Sigmoid colon (tissue), 6 donors: ENCODE measurements at regions not wholly inside any gene's neighbourhood (a gene's known extent, or its start where the extent isn't known, plus 50 kb on each side); places are given as distances from the start of the nearest gene placed in this dataset.

Experiments
- DNase-seq: peaks from one replicate; pipeline ENCODE4 v3.0.0-alpha.2; 2019
- H3K27ac ChIP-seq, 4 donors: fragments of 200-600 bp; sonication (generic); one replicate each; pipeline ENCODE4 v1.5.1; 2016 to 2019; ENCODE audit warnings: mild to moderate bottlenecking in 1 of 4
- H3K27me3 ChIP-seq, 3 donors: fragments of 200-600 bp; sonication (generic); one replicate each; pipeline ENCODE4 v1.5.1; 2019; ENCODE audit warnings: mild to moderate bottlenecking in 1 of 3
- H3K36me3 ChIP-seq, 4 donors: fragments of 200-600 bp; sonication (generic); one replicate each; pipeline ENCODE4 v1.5.1; 2016 to 2019
- H3K4me1 ChIP-seq, 4 donors: fragments of 200-600 bp; sonication (generic); one replicate each; pipeline ENCODE4 v1.5.1; 2017 to 2019
- H3K4me3 ChIP-seq, 4 donors: fragments of 200-600 bp; sonication (generic); one replicate each; pipeline ENCODE4 v1.5.1; 2017 to 2019; ENCODE audit warnings: mild to moderate bottlenecking in 2 of 4, moderate library complexity in 1 of 4
- H3K9me3 ChIP-seq, 4 donors: fragments of 200-600 bp in 3 of 4; sonication (generic) in 3 of 4; one replicate each; pipeline versions ENCODE4 v1.5.1 to v1.6.1; 2013 to 2019
- CTCF ChIP-seq, 4 experiments: fragments of 450-650 bp in 3 of 4; fragments of 200-600 bp in 1 of 4; IDR thresholded peaks; one replicate each; pipeline ENCODE4 v1.5.1; 2016 to 2019; ENCODE audit warnings: antibody characterized with exemption in 4 of 4, mild to moderate bottlenecking in 3 of 4, moderate library complexity in 2 of 4
- EP300 ChIP-seq, 4 donors: sonication (generic); formaldehyde crosslinking; IDR thresholded peaks; one replicate each; pipeline ENCODE4 v1.6.1; 2017; ENCODE audit warnings: antibody characterized with exemption in 4 of 4
- POLR2A ChIP-seq, 2 donors: fragments of 450-650 bp; IDR thresholded peaks; one replicate each; pipeline ENCODE4 v1.6.1; 2016; ENCODE audit warnings: antibody characterized with exemption in 2 of 2, mild to moderate bottlenecking in 2 of 2, moderate library complexity in 2 of 2
- POLR2AphosphoS5 ChIP-seq, 4 donors: sonication (generic); formaldehyde crosslinking; IDR thresholded peaks; one replicate each; pipeline ENCODE4 v1.6.1; 2017; ENCODE audit warnings: antibody characterized with exemption in 4 of 4
- WGBS, 2 donors: extraction: QIAGEN DNeasy Blood & Tissue Kit; methylation state at CpG; one replicate each; pipeline ENCODE4 v1.1.7; 2013; 5-methylcytosine and 5-hydroxymethylcytosine counted together
- intact Hi-C: fragments of 100-400 bp; cut with DNase I; formaldehyde crosslinking; loops from one replicate; pipeline ENCODE4 v1.15.1; 2023
- donor health status: healthy with polysubstance abuse.
- donor health status: healthy.

- Histone ChIP-seq H3K4me3 (no peak overlapping the region), H3K27me3 (peaks cover 0 to 18% (median 0%) of the 10 kb centered on the region in 3 donors), H3K36me3 (no peaks in the 10 kb centered on the region), H3K9me3 (no peaks in the 10 kb centered on the region), H3K27ac (no peak overlapping the region), H3K4me1 (no peaks in the 10 kb centered on the region)
- TF ChIP-seq POLR2A (IDR thresholded peaks at IDR 0.05) = no peak
- TF ChIP-seq CTCF (IDR thresholded peaks at IDR 0.05) = no peak
- no peak for TF ChIP-seq POLR2AphosphoS5 (IDR thresholded peaks at IDR 0.05)
- DNase-seq = no peak
- WGBS, 2 donors = 70 to 81% methylated on average over 9 of the region's 9 CpGs
- intact Hi-C loops = no loop called here
Observed at GRCh38 chr1:30038134-30039025, 685.0 kb downstream of the MATN1 start.

GRCh38 chr1:30037251-30038118, 685.9 kb downstream of the MATN1 start:
- DNase-seq = no peak
- Histone ChIP-seq H3K4me3 (no peak overlapping the region), H3K36me3 (no peaks in the 10 kb centered on the region), H3K27ac (no peak overlapping the region), H3K4me1 (no peaks in the 10 kb centered on the region), H3K9me3 (no peaks in the 10 kb centered on the region), H3K27me3 (peaks cover 0 to 18% (median 0%) of the 10 kb centered on the region in 3 donors)
- TF ChIP-seq CTCF (IDR thresholded peaks at IDR 0.05) (no peak), POLR2A (IDR thresholded peaks at IDR 0.05) (no peak)
- 86 to 87% methylated on average over 10 of the region's 10 CpGs for WGBS, 2 donors
- intact Hi-C loops = no loop called here

- peaks cover 0 to 2% (median 0%) of the 10 kb centered on the region in 4 donors for H3K9me3 ChIP-seq
- H3K36me3 ChIP-seq = no peaks in the 10 kb centered on the region
- no peaks in the 10 kb centered on the region for H3K4me1 ChIP-seq
- peaks cover 0 to 18% (median 0%) of the 10 kb centered on the region in 3 donors for H3K27me3 ChIP-seq
- TF ChIP-seq POLR2AphosphoS5 (IDR thresholded peaks at IDR 0.05) = no peak
- TF ChIP-seq EP300 (IDR thresholded peaks at IDR 0.05) = no peak
- TF ChIP-seq CTCF (IDR thresholded peaks at IDR 0.05) = no peak
- no peak for TF ChIP-seq POLR2A (IDR thresholded peaks at IDR 0.05)
- H3K4me3 ChIP-seq = no peak overlapping the region
- intact Hi-C loops = no loop called here
- DNase-seq = no peak
- no peak overlapping the region for H3K27ac ChIP-seq
Observed at GRCh38 chr1:30036666-30037065, 686.7 kb downstream of the MATN1 start.

GRCh38 chr1:30036229-30036547, 687.2 kb downstream of the MATN1 start:
- Histone ChIP-seq H3K4me3 (no peak overlapping the region), H3K4me1 (no peaks in the 10 kb centered on the region), H3K27me3 (peaks cover 0 to 18% (median 0%) of the 10 kb centered on the region in 3 donors), H3K9me3 (peaks cover 0 to 2% (median 0%) of the 10 kb centered on the region in 4 donors), H3K27ac (no peak overlapping the region), H3K36me3 (no peaks in the 10 kb centered on the region)
- DNase-seq = no peak
- 88 to 89% methylated on average over 6 of the region's 6 CpGs for WGBS, 2 donors
- TF ChIP-seq POLR2A (IDR thresholded peaks at IDR 0.05) = no peak
- TF ChIP-seq EP300 (IDR thresholded peaks at IDR 0.05) = no peak
- intact Hi-C loops = no loop called here

- H3K27ac ChIP-seq = no peak overlapping the region
- no peaks in the 10 kb centered on the region for H3K36me3 ChIP-seq
- TF ChIP-seq POLR2A (IDR thresholded peaks at IDR 0.05) (no peak), POLR2AphosphoS5 (IDR thresholded peaks at IDR 0.05) (no peak), CTCF (IDR thresholded peaks at IDR 0.05) (no peak), EP300 (IDR thresholded peaks at IDR 0.05) (no peak)
- intact Hi-C loops = no loop called here
- WGBS, 2 donors = 72 to 81% methylated on average over 8 of the region's 8 CpGs
- peaks cover 0 to 18% (median 0%) of the 10 kb centered on the region in 3 donors for H3K27me3 ChIP-seq
- H3K4me3 ChIP-seq = no peak overlapping the region
- no peaks in the 10 kb centered on the region for H3K4me1 ChIP-seq
- peaks cover 0 to 2% (median 0%) of the 10 kb centered on the region in 4 donors for H3K9me3 ChIP-seq
- DNase-seq = no peak
Observed at GRCh38 chr1:30035522-30036228, 687.7 kb downstream of the MATN1 start.
